HL-60/S4 treated with retinoic acid at 250 ng/mL for 4 days and 3 days (cell line): ENCODE measurements at regions not wholly inside any gene's neighbourhood (a gene's known extent, or its start where the extent isn't known, plus 50 kb on each side); places are given as distances from the start of the nearest gene placed in this dataset.

ENCODE experiments used
- in situ Hi-C: fragments of 300-500 bp; cut with MboI; formaldehyde crosslinking; loops from 2 replicates; pipeline ENCODE4 v1.7.0; 2022; ENCODE audit warnings: low sequenced_read_pairs

DNA sequence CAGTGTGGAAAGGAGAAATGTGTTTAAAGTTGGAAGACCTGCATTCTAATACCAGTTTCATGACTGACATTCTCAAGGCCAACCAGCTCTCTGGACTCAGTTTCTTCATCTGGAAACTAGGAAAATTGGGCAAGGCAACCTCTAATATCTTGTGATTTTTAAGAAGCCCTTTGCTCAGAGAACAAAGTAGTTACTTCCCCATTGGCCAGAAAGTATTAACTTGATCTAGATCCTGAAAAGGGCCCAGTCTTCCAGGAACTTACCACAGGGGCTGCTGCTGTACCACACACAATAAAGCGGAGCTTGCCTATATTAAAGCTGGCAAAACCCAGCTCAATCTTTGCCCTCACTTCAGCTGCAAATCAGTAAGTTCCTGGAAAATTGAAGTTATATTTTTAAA, 155.6 kb upstream of the ADO start:
- in situ Hi-C loops, result no loop called here

DNA sequence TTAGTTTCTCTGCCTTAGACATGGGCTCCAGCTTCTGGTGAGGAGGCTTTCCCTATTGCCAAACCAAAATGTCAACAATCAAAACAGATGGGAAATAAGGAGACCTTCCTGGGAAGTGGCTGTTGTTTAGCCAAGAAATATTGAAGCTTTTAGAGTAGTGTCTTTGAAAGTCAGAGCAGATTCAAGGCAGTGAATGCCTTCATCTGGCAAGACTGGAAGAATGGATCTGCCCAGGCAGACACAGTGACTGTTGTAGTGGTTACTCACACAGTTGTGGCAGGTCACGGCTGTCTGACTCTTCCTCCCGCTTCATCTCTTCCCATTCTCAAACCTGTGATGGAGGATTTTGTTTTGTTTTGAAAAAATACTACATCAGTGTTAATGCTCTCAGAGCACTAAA, 154.1 kb upstream of the ADO start:
- in situ Hi-C loops, result no loop called here

DNA sequence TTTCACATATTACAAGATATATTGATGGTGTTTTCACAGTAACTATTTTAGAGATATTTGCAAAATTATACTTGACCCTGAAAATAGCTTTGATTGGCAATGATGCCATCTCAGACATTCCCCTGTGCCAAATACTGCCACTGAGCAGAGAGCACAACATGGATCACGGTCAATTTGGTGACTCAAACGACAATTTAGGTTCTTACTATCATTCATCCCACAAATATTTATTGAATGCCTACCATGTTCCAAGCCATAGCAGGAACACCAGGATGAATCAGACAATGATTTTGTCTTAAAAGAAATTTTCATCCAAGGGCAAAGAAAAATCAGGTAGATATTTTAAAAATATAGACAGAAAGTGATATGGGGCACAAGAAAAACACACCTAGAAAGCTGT, 153.2 kb upstream of the ADO start:
- in situ Hi-C loops, result no loop called here

DNA sequence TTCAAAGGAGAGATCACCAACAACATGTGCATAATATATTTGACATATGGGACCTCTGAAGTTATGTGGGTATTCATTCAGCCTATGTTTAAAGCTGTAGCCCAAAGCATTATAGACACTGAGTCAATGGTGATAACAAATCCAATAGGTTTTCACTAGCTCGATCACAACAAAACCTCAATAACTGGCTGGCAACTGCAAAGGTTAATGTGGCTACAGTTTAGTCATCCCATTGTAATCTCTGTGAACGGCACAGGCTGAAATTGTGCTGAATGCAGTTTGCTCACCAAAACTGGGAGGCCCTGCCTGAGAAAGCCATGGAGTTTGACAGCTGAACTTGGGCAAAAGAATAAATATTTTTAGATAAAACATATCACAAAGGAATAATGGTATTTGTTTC, 152.4 kb upstream of the ADO start:
- in situ Hi-C loops, result no loop called here

DNA sequence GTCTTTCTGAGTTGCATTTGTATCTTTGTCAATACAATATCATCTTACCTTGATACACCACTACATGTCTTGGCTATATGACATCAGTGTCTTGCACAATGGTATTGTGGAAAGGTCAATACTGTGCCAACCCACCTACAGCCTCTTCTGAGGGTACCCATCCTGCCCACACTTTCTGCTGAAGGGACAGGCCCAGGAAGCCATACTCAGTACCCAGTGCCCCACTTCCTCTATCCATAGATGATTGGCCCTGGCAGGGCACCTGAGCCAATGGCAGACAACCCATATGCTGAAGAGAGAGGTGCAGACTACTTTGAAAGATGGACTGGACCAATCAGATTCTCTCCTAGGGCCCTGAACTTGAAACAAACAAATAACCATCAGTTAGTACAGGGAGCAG, 152.0 kb upstream of the ADO start:
- in situ Hi-C loops, result no loop called here

DNA sequence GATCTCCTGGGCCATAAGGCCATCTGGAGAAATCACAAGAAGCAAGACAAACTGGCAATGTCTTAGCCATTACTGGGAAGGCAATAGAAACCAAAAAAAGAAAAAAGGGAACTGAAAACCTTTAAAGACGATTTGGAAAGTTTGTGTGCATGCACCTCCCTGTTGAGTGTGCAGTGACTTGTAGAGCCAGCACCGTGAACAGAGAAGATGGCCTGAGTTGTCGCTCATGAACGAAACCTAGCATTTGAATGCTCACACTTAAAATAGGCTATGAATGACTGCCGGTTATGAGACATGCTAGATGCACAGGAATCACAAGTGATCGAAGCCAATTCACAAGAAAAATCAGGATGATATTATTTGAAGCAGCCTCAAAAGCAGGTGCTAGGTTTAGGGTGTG, 151.3 kb upstream of the ADO start:
- in situ Hi-C loops, result no loop called here

DNA sequence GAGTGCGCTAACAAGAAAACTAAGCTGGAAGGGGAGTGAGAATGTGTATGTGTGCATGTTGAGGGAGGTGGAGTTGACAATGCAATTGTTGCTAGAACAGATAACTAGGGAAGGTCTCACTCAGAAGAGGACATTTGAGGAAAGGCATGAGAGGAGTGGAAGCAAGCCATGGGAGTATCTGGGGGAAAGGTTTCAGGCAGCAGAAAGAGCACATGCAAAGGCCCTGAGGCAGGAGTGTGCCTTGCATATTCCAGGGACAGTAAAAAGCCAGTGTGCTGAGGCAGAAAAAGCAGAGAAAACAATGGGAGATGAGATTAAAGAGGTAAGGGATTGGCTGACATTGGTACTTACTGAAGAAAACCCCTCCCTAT, 149.6 kb upstream of the ADO start:
- in situ Hi-C loops, result no loop called here

DNA sequence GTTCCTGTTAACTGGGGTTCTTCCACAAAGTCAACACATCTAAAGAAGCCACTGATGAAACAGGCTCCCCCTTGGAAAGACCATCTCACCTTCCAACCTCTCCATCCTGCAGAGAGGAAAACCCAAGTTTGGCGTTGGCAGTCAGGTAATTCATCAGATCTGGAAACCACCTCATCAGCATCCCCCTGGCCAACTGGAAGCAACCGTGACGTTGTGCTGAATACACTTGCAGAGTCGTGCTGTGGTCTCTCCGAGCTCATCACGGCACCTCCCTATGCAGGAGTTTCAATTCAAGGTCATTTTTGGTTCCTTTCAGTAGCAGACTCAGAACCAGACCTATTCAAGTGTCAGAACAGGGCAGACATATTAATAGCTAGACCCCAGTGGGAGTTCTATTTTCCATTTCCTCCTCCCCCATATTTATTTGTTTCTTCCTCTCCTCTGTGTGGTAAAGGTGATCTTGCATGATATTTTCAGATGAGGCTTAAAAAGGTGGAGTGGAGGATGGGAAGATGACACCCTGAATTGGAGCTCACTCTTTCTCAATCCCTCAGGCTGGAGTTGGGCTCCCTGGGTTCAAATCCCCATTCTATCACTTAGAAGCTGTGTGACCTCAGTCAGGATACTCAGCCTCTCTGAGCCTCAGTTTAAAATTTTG, 149.1 kb upstream of the ADO start:
- in situ Hi-C loops, result no loop called here

DNA sequence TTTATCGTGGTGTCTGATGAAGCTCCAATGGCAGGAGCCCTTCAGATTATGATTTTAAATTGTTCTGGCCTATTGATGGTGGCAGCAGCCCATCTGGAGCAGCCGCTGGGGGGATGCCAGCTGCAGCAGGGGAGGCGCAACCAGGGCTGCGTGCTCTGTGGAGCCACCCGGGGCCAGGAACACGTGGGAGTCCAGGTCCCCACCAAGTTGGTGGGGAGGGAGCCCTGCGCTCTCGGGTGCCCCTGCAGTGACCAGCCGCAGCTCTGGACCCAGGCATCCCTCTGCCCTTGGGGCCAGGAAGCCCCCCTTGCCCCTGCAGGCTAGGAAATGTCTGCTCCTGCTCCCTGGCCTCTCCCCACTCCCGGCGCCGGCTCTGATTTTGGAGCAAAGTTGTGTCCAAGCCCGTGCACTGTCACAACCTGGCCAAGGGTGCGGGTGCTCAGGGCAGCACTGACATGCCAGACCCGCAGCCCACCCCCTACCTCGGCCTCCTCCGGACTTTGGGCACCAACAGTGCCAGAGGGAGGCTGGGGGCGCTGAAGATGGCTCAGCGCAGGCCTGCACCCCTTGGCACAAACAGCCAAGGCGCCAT, 147.2 kb upstream of the ADO start:
- in situ Hi-C loops, result no loop called here

DNA sequence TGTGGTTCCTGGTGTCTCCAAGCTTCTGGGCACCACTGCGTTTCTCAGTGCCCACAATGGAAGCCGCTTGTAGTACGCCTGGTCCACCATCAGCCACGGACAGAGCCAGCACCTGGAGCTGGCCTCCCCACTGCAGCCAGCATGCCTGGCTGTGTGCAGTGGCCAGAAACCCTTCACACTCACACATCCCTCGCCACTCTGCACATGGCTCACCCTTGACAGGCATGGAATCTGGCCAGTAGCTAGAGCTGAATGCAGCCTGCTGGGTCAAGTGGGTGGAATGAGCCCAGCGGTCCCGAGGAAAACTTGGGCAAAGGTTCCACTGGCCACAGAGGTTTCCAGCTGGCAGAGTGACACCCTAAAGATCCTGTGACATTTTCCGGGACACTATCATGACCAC, 146.0 kb upstream of the ADO start:
- in situ Hi-C loops, result no loop called here

DNA sequence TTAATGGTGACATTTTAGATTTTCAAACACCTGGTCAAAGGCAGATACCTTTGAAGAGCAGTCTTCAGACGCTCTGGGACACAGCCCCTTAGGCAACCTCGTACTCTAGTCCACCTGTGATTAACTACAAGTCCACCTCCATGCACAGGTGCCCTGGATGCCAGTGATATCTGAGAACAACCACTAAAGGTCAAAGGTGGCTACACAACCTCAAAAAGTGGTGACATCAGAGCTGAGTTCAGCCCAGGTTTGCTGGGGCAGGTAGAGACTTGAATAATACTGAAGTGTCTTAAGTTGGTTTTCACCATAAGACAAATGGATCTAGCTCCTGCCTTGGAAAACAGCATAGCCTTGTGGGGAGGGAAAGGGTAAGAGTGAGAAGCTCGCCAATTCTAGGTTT, 143.4 kb upstream of the ADO start:
- in situ Hi-C loops, result no loop called here

DNA sequence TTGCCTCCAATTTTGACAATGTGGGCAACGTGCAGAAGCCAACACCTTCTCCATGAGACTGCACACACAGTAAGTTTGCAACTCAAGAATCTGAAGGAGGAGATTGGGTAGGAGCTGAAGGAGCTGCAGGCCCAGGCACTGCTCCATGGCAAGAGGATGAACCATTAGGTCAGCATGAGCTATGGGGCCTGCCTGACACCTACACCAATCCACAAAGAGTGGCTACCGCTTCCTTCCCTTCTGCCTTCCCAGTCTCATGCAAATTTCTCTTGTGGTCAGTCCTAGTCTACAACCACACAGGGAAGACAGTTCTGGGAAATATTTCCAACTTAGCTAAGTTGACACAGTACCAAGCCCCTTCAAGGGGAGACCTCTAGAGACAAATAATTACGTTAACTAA, 142.0 kb upstream of the ADO start:
- in situ Hi-C loops, result no loop called here

DNA sequence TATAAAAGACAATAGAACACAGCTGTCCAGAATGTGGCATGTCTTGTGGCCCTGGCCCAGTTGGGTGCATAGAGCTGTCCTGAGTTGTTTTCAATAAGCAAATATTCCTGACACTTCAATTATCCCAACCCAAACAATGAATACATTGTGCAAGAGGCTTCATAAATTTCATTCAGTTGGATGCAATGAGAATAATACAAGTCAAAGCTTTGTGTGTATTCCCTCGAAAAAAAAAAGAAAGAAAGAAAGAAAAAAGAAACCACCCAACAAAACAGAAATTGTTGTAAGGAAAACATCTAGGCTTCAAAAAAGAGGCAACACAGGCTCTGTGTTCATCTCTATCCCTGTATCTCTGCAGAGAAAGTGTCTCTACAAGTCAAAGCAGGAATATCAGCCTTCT, 138.7 kb upstream of the ADO start:
- in situ Hi-C loops, result no loop called here

DNA sequence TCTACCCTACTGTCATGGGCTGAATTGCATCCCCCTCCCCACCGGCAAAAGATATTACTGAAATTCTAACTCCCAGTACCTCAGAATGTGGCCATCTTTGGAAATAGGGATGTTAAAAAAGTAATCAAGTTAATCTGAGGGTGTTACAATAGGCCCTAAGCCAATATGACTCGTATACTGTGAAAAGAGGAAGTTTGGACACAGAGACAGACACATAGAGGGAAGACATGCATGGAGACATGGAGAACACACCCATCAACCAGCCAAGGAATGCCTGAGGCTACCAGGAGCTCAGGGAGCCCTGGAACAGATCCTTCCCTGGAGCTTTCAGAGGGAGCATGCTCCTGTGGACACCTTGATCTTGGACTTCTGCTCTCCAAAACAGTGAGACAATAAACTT, 138.2 kb upstream of the ADO start:
- in situ Hi-C loops, result no loop called here

DNA sequence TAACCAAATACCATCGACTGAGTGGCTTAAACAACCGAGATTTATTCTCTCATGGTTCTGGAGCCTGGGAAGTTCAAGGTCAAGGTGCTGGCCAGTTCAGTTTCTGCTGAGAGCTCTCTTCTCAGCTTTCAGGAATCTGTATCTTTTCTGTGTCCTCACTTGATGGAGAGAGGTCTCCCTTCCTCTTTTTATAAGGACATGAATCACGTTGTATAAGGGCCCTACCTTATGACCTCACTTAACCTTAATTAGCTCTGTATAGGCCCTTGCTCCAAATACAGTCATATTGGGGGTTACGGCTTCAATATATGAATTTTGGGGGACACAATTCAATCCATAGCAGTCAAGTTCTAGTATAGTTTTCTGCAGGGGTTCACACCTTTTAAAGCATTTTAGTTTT, 135.2 kb upstream of the ADO start:
- in situ Hi-C loops, result no loop called here

DNA sequence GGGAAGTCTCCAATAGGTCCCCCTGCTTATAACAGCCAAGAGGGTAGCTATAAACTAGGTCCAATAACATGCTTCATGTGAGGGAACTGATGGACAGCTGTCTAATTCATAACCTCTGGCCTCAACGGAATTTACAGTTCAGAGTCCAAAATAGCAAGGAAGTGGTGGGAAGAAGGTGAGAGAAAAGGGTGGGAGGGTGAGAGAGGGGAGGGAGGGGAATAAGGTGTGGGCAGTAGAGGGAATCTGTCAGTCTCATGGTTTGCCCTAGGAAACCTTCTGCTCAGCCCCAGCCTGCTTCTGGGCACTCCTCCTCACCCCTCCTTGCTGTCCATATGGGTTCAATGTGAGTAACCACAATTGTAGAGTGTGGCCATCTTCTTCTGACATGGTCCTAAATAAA, 133.4 kb upstream of the ADO start:
- in situ Hi-C loops, result no loop called here

DNA sequence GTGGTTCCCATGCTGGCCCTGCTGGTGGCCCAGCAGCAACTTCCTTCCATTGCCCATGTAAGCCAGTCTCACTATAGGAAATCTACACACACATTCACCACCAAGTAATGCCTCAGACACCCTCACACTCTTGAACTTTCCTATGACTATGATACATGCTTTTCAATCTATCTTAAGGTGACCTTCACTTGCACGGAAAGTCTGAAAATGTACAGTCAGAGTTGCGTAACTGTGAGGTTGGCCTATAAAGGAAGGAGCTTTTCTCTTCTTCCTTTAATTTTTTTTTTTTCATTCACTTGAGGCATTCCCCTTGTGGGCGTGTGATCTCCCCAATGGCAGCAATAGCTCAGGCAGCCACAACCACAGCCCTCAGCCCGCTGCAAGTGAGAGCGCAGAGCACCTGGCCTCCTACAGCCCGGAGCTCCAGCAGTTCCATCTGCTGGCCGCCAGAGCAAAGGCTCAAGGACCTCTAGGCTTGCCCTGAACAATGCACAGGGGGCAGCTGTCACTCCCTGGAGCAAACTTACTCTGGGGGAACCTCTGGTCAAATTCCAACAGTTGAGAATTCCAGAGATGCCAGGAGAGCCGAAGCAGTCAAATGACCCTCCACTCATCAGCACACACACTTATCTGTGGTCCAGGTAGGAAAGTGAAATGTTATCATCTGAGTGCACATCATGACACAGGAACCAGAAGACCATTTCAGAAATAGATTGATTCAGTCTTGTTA, 123.1 kb upstream of the ADO start:
- in situ Hi-C loops, result no loop called here

DNA sequence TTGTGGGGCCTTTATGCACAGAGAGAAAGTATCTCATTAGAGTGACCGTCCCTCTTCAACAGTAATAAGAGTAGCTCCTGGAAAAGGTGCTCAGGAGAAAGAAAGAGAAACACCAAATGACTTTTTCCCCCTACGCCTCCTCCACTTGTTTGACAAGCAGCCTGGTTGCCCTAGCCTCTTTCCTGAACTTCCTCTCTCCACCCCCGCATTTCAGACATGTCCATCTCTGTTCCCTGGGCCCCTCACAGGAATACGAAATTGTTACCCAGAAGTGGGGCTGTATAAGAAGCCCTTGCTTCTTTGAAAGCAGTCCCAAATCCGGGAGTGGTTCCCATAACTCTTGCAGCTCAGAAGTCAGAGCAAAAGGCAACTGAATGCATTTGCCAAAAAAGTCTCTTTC, 119.6 kb upstream of the ADO start:
- in situ Hi-C loops, result no loop called here

DNA sequence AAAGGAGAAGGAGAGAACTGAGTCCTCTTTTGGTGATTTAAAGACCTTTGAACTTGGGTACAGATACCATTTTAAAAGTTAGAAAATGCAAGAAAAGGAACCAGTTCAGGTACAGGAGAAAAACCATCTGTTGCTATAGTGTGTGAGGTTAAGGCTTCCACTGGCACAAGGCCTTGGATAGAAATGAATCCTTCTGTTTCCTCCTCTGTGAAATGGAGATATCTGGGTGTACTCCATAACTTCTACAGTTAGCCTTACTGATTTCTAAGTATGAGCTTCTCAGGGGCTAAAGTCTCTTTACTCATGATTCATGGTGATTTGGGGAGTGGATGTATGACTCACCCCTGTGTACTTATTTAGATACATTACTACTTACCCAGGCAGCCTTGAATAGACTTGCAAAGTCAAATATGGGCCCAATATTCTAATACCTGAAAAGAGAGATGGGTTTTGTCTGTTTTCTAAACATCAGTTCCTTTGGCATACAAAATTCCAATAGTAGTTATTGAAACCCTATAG, 117.2 kb upstream of the ADO start:
- in situ Hi-C loops, result no loop called here

DNA sequence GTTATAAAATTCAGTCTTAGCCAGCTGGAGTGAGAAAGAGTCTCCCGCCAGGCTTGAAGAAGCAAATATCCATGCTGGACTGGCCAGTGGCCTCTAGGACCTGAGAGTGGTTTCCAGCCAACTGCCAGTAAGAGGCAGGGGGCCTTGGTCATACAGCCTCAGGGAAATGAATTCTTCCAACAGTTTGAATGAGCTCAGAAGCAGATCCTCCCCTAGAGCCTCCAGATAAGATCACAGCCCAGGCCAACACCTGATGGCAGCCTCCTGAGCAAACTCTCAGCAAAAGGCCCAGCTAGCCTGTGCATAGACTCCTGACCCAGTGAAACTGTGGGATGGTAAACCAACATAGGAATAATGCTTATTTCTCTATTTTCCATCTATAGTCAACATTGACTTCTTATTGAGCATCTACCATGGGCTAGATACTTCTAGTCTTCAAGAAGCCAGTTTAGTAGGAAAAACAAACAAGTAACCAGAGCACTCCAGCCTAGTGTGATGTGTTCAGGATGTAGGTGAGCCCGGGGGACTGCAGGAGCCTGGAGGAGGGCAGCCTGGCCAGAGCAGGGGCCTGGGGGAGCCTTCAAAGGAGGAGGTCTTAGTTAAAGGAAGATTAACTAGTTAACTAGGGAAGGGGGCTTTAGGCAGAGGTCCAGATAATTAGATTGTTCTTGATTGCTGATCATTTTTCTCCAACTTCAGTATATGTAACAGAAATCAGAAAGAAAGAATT, 115.4 kb upstream of the ADO start:
- in situ Hi-C loops, result no loop called here

DNA sequence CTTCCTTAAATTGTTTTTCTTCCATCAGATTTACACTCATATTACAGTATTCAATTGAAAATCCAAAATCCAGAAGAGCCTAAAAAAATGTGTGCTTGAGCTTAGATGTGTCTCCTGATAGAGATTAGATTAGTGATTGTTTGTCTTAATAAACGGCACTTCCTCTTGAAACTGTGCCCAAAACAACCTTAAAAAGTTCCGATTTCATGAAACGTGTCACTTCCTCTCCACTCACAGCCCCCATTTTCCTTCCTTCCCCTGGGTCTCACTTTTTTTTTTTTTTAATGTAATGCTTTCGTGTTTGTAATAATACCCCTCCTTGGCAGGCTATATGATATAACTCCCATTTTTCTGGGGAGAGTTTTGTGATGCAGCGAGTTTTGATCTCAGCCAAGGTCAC, 114.8 kb upstream of the ADO start:
- in situ Hi-C loops, result no loop called here

DNA sequence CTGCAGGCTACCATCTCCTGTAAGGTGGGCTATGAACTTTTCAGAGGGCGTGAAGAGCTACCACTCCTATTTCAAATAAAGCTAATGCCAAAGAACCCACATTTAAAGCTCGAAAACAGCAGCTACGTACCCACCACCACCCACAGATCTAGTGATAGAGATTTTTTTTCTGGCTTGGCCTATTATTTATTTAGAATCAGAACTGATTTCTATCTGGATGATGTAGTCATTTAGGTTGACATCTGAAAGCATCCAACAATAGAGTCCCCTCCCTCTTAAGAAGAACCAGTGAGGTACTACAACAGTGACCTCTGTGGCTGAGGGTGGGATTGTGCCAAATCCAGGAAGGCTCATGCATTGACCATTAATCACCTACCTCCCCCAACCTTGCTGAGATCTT, 113.8 kb upstream of the ADO start:
- in situ Hi-C loops, result no loop called here
